ENCODE measurements at regions not wholly inside any gene's neighbourhood (a gene's known extent, or its start where the extent isn't known, plus 50 kb on each side); places are given as distances from the start of the nearest gene placed in this dataset.

- no peak for TF ChIP-seq ZBTB33 (IDR thresholded peaks at IDR 0.05; ENCODE audit: extremely low read depth, insufficient replicate concordance, low read length)
- TF ChIP-seq POLR2A (IDR thresholded peaks at IDR 0.05; ENCODE audit: borderline replicate concordance, extremely low read depth, insufficient read depth, insufficient read length): no peak
- no peak for TF ChIP-seq EGR1 (IDR thresholded peaks at IDR 0.05; ENCODE audit: low read depth)
- no peak for TF ChIP-seq ZFX (IDR thresholded peaks at IDR 0.05)
- no peak for TF ChIP-seq TCF7L2 (IDR thresholded peaks at IDR 0.05; ENCODE audit: borderline replicate concordance, extremely low read depth, insufficient read depth, insufficient read length)
- no peak for TF ChIP-seq MAX (IDR thresholded peaks at IDR 0.05)
- no peak for TF ChIP-seq ATF3 (IDR thresholded peaks at IDR 0.05)
- no peak for TF ChIP-seq RAD21 (IDR thresholded peaks at IDR 0.05; ENCODE audit: low read depth)
- TF ChIP-seq ZNF274 (IDR thresholded peaks at IDR 0.05; ENCODE audit: low read depth, low read length): no peak
- no peak for TF ChIP-seq YY1 (IDR thresholded peaks at IDR 0.05; ENCODE audit: extremely low read depth, insufficient replicate concordance, low read depth, low read length)
These were observed 169.7 kb downstream of the NXPE2 start (continued) for GRCh38 chr11:114848027-114848426.

- ChIA-PET RAD21 (ENCODE audit: low non-redundant PET in 1 of 2, low total read pairs in 2 of 2, uncharacterized antibody in 2 of 2, unreplicated experiment in 2 of 2) (no interaction called here), CTCF (no interaction called here), POLR2A (no interaction called here)
- no peak overlapping the region for H2AFZ ChIP-seq (ENCODE audit: low read depth, low read length, poor library complexity, severe bottlenecking)
- ATAC-seq (no peak), DNase-seq (ENCODE audit: low read depth, low spot score) (no peak)
- no peaks in the 10 kb centered on the region for H3K4me1 ChIP-seq (ENCODE audit: control insufficient read depth in 1 of 2, insufficient read depth in 2 of 2, low read length in 2 of 2)
- H3K4me3 ChIP-seq (replicated peaks in 1 of 2; ENCODE audit: low read depth in 1 of 2, low read length in 2 of 2): no peak overlapping the region
- peaks cover 0 to 19% of the 10 kb centered on the region in 2 experiments; a peak in 2 of 4 replicates for H3K9me3 ChIP-seq (ENCODE audit: control insufficient read depth in 1 of 2, insufficient read depth in 1 of 2, low read depth in 1 of 2, low read length in 2 of 2)
- no peaks in the 10 kb centered on the region for H3K27me3 ChIP-seq (ENCODE audit: insufficient read depth, low read length)
- H3K36me3 ChIP-seq (ENCODE audit: control insufficient read depth in 1 of 2, insufficient read depth in 2 of 2, low read length in 2 of 2): no peaks in the 10 kb centered on the region
- no peaks in the 10 kb centered on the region for H3K79me2 ChIP-seq (ENCODE audit: insufficient read depth, low read length)
- H4K20me1 ChIP-seq (ENCODE audit: insufficient read depth): no peaks in the 10 kb centered on the region
- H3K9ac ChIP-seq (ENCODE audit: low read length): no peak overlapping the region
- H3K9me2 ChIP-seq (ENCODE audit: insufficient read depth): no peaks in the 10 kb centered on the region
- H3K4me2 ChIP-seq (ENCODE audit: low read length): no peak overlapping the region
- no peak overlapping the region for H3K27ac ChIP-seq (ENCODE audit: low read depth, low read length)
- BruUV-seq (replicated peaks): no TSS peak
- intact Hi-C loops (cut with micrococcal nuclease): no loop called here
- TF ChIP-seq MAX (IDR thresholded peaks at IDR 0.05): no peak
- TF ChIP-seq ELF1 (IDR thresholded peaks at IDR 0.05; ENCODE audit: borderline replicate concordance, low read depth): no peak
- TF ChIP-seq FOSL1 (IDR thresholded peaks at IDR 0.05; ENCODE audit: low read depth): no peak
- no peak for TF ChIP-seq EZH2phosphoT487 (IDR thresholded peaks at IDR 0.05; ENCODE audit: borderline replicate concordance)
- TF ChIP-seq REST (IDR thresholded peaks at IDR 0.05; ENCODE audit: low read depth): no peak
- no peak for TF ChIP-seq JUND (IDR thresholded peaks at IDR 0.05)
- TF ChIP-seq CTCF (IDR thresholded peaks at IDR 0.05 in 2 of 3, conservative IDR thresholded peaks at IDR 0.05 in 1 of 3; ENCODE audit: borderline replicate concordance in 1 of 3, insufficient read depth in 1 of 3, low read depth in 2 of 3, low read length in 2 of 3): no peak
- no peak for TF ChIP-seq ATF3 (IDR thresholded peaks at IDR 0.05)
These were observed 179.0 kb downstream of the NXPE2 start for GRCh38 chr11:114857281-114857680.

Measured in HCT116 (cell line).